DOHH2 (cell line): ENCODE measurements at regions not wholly inside any gene's neighbourhood (a gene's known extent, or its start where the extent isn't known, plus 50 kb on each side); places are given as distances from the start of the nearest gene placed in this dataset.

Source experiments
- CTCF ChIP-seq: fragments of 200-600 bp; sonication (generic); IDR thresholded peaks from one replicate; pipeline ENCODE4 v1.5.1; 2014; ENCODE audit warnings: antibody characterized with exemption, mild to moderate bottlenecking, low read depth, low read length; ENCODE audit not compliant: poor library complexity, severe bottlenecking
- EZH2phosphoT487 ChIP-seq: fragments of 200-600 bp; sonication (generic); IDR thresholded peaks from 2 replicates; pipeline ENCODE4 v1.6.1; 2017; ENCODE audit warnings: borderline replicate concordance, mild to moderate bottlenecking, antibody characterized with exemption, low read length, moderate library complexity, mixed read lengths

- TF ChIP-seq CTCF (no peak), EZH2phosphoT487 (no peak)
These were observed 251.0 kb downstream of the UQCRFS1 start for GRCh38 chr19:28961772-28962500.
